HG03159 (cell line): ENCODE measurements at regions not wholly inside any gene's neighbourhood (a gene's known extent, or its start where the extent isn't known, plus 50 kb on each side); places are given as distances from the start of the nearest gene placed in this dataset.

Experiments used
- ATAC-seq: cut with Tn5 transposase; IDR thresholded peaks from one replicate; pipeline ENCODE4 v1.9.1; 2021; ENCODE audit warnings: mild to moderate bottlenecking, moderate library complexity; ENCODE audit not compliant: unreplicated experiment

- ATAC-seq: no peak
Observed at GRCh38 chr13:74820809-74821208, 661.2 kb downstream of the TBC1D4 start.

DNA sequence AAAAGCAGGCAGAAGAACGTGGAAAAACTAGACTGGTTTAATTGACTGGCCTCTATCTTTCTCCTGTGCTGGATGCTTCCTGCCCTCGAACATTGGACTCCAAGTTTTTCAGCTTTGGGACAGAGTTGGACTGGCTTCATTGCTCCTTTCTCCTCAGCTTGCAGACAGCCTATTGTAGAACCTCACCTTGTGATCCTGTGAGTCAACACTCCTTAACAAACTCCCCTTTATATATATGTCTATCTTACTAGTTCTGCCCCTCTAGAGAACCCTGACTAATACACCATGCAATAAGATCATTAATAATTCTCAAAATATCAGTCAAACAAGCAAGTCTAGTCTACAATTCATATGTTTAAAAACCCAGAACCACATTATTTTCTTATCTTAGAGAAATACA lies 662.4 kb downstream of the TBC1D4 start:
- ATAC-seq: no peak

- no peak for ATAC-seq
Observed at GRCh38 chr13:74816737-74817136, 665.2 kb downstream of the TBC1D4 start.

- no peak for ATAC-seq
Observed at GRCh38 chr13:74796157-74796556, 662.0 kb upstream of the KLF12 start.

GRCh38 chr13:74795526-74795925 lies 661.3 kb upstream of the KLF12 start:
- no peak for ATAC-seq

GRCh38 chr13:74794582-74794981 lies 660.4 kb upstream of the KLF12 start:
- no peak for ATAC-seq

GRCh38 chr13:74794147-74794546 lies 659.9 kb upstream of the KLF12 start:
- no peak for ATAC-seq

DNA sequence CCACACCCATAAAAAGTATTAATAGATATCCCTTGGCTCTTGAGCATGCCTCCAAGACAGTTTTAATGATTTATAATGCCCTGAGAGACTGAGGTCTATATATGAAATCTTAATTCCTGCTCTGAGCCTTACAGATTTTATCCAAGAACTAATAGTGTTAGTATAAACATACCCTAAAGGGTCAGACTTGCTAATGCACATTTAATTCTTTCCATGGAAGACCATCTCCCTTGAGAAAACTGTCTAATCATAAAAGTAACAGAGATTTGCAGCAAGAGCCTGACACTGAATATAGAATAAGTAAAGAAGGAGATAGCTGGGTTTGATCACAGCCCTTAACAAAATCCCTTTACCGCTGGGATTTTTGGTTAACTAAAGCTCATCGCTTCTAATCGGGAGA lies 650.8 kb upstream of the KLF12 start:
- ATAC-seq: no peak

GRCh38 chr13:74778946-74779345 lies 644.7 kb upstream of the KLF12 start:
- ATAC-seq: no peak

DNA sequence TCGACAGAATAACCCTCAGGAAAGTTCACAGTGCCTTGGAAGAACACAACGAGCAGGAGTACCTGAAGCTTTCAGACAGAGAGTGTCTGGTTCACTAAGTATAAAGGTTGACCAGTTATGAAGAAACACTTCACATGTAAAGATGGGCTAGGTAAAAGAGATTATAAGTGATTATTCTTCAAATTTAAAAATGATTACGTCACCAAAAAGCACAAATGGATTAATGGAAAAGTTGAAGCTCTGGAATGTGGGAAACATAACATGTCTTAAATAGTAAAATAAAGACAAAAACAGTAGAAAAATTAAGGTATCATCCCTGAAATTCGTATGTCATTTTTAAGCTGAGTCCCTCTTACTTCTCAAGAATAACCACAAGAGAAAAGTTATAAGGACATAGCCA lies 643.9 kb upstream of the KLF12 start:
- no peak for ATAC-seq

GRCh38 chr13:74774264-74774663 lies 640.1 kb upstream of the KLF12 start:
- ATAC-seq: no peak

DNA sequence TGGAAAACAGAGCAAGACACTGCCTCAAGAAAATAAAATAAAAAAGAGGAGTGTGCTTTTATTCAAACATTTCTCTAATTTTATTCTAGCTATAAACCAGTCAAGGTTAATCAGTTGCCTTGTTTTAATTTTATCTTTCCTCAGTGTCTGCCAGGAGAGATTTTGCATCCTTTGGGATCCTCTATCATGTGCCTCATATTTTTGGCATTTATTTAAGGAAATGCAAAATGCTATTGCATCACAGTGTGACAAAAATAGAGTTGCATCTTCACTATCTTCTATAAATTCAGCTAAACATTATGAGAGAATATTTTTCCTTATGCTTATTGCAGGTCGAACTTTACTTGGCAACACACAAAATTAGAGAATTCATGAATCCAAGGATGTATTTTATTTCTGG lies 639.0 kb upstream of the KLF12 start:
- no peak for ATAC-seq

GRCh38 chr13:74771964-74772363 lies 637.8 kb upstream of the KLF12 start:
- ATAC-seq: no peak

DNA sequence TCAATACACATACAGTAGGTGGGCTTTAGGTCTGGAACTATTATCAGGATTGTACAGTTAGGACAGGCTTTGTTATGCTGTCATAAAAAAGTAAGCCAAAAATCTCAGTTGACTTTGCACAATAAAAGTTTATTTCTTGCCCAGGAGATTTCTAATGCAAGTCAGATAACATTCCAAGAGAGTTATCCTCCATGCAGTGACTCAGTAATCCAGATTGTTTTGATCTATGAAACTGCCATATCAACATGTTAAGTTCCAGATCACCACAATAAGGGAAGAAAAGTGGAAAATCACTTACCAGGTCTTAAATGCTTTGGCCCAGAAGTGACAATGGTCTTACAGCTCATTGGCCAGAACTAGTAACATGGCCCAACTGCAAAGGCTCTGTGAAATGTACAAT lies 636.2 kb upstream of the KLF12 start:
- no peak for ATAC-seq

DNA sequence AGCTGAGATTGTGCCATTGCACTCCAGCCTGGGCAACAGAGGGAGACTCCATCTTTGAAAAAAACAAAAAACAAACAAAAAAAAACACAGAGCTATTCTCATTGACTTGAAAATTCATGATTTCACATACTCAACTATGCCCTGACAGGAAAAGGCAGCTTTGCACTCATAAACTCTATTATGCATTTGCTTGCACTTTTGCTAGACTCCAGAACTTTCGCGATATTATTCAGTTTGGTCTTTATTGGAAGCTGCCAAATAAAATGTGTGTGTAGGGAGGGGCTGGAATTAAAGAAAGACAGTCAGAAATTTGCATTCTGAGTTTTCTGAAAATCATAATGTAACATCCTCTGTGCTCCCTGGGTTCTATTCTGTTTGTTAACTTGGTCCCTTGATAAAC lies 635.1 kb upstream of the KLF12 start:
- ATAC-seq: no peak

DNA sequence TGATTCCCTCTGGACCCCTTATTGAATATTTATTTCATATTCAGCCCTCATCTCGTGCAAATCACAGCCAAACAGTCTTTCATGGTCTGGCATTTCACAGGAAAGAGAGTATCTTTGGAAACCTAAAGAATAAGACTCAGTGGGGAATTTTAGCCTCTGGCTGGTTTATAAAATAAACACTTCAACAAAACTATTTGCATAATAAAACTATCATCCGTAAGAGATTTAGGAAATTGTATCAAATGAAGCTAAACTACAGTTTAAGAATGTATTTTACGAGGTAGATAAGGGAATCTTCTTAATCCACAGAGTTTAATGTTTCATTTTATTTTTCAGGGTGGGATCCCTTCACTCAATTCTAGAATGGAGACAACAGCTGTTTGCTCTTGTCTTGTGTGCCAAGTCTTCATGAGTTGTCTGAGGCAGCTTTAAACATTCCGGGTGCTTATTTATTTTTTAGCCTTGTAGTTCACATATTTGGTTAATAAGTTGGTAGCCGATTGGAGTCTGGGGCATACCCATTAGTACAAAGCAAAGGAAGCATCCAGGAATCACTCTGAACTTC lies 634.4 kb upstream of the KLF12 start:
- no peak for ATAC-seq

DNA sequence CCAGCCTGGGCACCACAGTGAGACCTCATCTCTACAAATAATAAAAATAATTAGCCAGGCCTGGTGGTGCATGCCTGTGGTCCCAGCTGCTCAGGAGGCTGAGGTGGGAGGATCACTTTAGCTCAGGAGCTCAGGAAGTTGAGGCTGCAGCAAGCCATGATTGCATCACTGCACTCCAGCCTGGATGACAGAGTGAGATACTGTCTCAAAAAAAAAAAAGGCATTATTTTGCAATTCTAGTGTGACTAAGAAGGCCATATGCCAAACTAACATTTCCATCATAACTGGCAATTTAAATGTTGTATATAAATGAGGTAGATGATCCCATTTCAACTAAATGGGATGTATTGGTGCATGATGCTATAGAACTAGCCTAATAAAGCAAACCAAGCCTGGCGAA lies 632.8 kb upstream of the KLF12 start:
- ATAC-seq: no peak

DNA sequence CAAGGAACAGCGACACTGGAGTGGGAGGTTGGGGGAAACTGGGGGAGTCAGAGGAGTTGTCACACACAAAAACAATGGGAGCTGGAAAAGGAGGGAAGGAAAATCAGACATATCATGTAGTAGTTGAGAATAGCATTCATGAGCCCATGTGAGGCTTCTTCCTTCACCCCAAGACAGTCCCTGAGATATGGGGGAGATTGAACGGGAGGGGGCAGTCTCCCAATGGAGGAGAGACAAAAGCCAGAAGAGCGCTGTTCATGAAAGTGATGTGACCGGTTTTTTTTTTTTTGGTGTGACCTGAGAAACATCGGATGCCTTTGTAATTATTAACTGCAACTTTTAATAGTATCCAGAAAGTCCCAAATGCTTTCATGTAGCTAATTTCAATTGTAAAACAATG lies 631.8 kb upstream of the KLF12 start:
- no peak for ATAC-seq

- no peak for ATAC-seq
Observed at GRCh38 chr13:74761801-74762757, 627.9 kb upstream of the KLF12 start.

- no peak for ATAC-seq
Observed at GRCh38 chr13:74758188-74758587, 624.0 kb upstream of the KLF12 start.

DNA sequence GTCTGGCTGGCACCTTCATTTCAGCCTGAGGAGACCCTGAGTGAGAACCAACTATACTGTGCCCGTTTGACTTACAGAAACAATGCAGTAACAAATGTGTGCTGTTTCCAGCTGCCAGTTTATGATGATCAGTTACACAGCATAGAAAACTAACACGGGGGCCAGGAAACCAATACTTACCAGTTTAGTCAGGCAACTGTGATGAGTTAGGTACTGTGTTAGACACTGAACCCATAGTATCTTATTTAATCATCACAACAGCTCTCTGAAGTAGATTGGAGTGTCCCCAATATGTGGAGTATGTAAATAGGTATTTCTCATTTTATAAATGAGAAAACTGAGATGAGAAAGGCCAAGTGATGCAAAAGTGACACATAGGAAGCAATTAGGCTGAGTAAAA lies 620.9 kb upstream of the KLF12 start:
- ATAC-seq: no peak

DNA sequence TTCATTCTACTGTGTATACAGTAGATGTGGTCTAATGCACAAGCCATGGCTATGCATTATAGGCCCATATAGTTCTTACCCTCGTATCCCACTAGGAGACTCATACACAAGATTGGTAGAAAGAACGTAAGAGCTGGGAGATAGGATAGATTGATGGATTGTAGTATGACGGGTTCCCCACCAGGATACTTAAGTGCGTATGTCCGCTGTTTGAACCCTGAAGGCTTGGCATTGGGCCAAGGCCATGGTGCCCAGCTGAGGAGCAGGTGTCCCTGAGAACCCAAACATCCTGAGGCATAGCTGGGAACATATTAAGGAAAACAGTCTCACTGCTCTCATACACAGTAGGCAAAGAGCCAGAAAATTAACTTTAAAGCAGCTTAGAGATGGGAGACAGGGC lies 617.5 kb upstream of the KLF12 start:
- no peak for ATAC-seq
